ENCODE measurements at regions not wholly inside any gene's neighbourhood (a gene's known extent, or its start where the extent isn't known, plus 50 kb on each side); places are given as distances from the start of the nearest gene placed in this dataset.
"Not testable (repeated sequence)": the region's sequence is repeated elsewhere in the genome, so short reads cannot be mapped to it uniquely, and the experiment has no call there.

GRCh38 chr6:144467172-144467762, 182.1 kb downstream of the UTRN start:
- Histone ChIP-seq H3K36me3 (peaks cover 0 to 18% (median 0%) of the 10 kb centered on the region in 3 donors), H3K4me3 (no peak overlapping the region), H3K27ac (no peak overlapping the region), H3K4me1 (no peaks in the 10 kb centered on the region), H3K27me3 (no peaks in the 10 kb centered on the region), H3K9me3 (no peaks in the 10 kb centered on the region)
- FAIRE-seq: no peak
- TF ChIP-seq CTCF (IDR thresholded peaks at IDR 0.05): no peak
- ATAC-seq: no peak
- intact Hi-C loops (cut with DNase I): no loop called here
- 83% methylated on average over 8 of the region's 8 CpGs for WGBS, 2 donors
- no peak for DNase-seq

- Histone ChIP-seq H3K27me3 (no peaks in the 10 kb centered on the region), H3K4me3 (no peak overlapping the region), H3K36me3 (peaks cover 0 to 12% (median 0%) of the 10 kb centered on the region in 3 donors), H3K27ac (no peak overlapping the region), H3K9me3 (no peaks in the 10 kb centered on the region), H3K4me1 (no peaks in the 10 kb centered on the region)
- no peak for ATAC-seq
- intact Hi-C loops (cut with DNase I): no loop called here
- DNase-seq: no peak
- FAIRE-seq: no peak
- no peak for TF ChIP-seq CTCF (IDR thresholded peaks at IDR 0.05)
- 82 to 93% methylated on average over 2 of the region's 2 CpGs for WGBS, 2 donors
These were observed 182.8 kb downstream of the UTRN start for GRCh38 chr6:144467921-144468320.

GRCh38 chr6:144468709-144469108, 183.6 kb downstream of the UTRN start:
- Histone ChIP-seq H3K36me3 (peaks cover 0 to 5% (median 4%) of the 10 kb centered on the region in 3 donors), H3K4me1 (no peaks in the 10 kb centered on the region), H3K4me3 (no peak overlapping the region), H3K9me3 (no peaks in the 10 kb centered on the region), H3K27me3 (no peaks in the 10 kb centered on the region), H3K27ac (no peak overlapping the region)
- ATAC-seq: no peak
- TF ChIP-seq CTCF (IDR thresholded peaks at IDR 0.05): no peak
- no peak for FAIRE-seq
- 87 to 90% methylated on average over 7 of the region's 7 CpGs for WGBS, 2 donors
- no peak for DNase-seq
- intact Hi-C loops (cut with DNase I): no loop called here

DNA sequence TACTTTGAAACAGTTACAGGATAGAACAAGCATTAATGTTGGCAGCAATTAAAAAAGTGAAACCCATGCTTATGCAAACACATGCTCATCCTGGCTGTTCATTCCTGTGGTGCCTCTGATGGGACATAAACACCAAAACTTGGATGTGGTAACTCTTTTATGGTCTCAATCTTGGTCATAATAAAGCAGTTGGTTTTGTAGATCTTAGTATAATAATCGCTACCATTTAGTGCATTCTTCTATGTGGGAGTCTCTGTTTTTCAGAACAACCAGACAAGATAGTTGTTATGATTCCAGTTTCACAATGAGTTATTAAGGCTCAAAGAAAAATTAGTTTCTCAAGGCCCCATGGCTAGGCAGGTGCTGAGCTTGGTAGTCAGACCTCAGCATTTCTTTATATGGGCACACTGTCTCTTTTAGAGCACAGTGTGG, 184.0 kb downstream of the UTRN start:
- no peaks in the 10 kb centered on the region for H3K9me3 ChIP-seq
- peaks cover 0 to 5% (median 4%) of the 10 kb centered on the region in 3 donors for H3K36me3 ChIP-seq
- DNase-seq (no peak), ATAC-seq (no peak), FAIRE-seq (no peak)
- intact Hi-C loops (cut with DNase I): no loop called here
- no peaks in the 10 kb centered on the region for H3K27me3 ChIP-seq
- no peaks in the 10 kb centered on the region for H3K4me1 ChIP-seq
- no peak overlapping the region for H3K4me3 ChIP-seq
- H3K27ac ChIP-seq: no peak overlapping the region
- 96 to 100% methylated on average over 1 of the region's 1 CpG for WGBS, 2 donors
- TF ChIP-seq CTCF (IDR thresholded peaks at IDR 0.05): no peak

DNA sequence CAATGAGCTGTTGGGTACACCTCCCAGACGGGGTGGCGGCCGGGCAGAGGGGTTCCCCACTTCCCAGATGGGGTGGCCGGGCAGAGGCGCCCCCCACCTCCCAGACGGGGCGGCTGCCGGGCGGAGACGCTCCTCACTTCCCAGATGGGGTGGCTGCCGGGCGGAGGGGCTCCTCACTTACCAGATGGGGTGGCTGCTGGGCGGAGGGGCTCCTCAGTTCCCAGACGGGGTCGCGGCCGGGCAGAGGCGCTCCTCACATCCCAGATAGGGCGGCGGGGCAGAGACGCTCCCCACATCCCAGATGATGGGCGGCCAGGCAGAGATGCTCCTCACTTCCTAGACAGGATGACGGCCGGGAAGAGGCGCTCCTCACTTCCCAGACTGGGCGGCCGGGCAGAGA, 185.1 kb downstream of the UTRN start:
- peaks cover 0 to 12% (median 11%) of the 10 kb centered on the region in 3 donors for H3K36me3 ChIP-seq
- not testable (repeated sequence) for H3K4me1 ChIP-seq, DNase-seq, ATAC-seq, H3K27ac ChIP-seq, H3K9me3 ChIP-seq, FAIRE-seq, H3K4me3 ChIP-seq, H3K27me3 ChIP-seq
- WGBS, 2 donors: 98 to 99% methylated on average over 26 to 27 of the region's 27 CpGs
- intact Hi-C loops (cut with DNase I): loop anchor here in 2 of 3 donors (10.0 kb wide), 2 partner anchors 185 to 365 kb away; partner anchors contain the start of gene UTRN (in 1 of the 2)
